AG04449 (cell line): ENCODE measurements at regions not wholly inside any gene's neighbourhood (a gene's known extent, or its start where the extent isn't known, plus 50 kb on each side); places are given as distances from the start of the nearest gene placed in this dataset.

ENCODE experiments used
- CTCF ChIA-PET: fragments of 350-600 bp; formaldehyde crosslinking; extraction: SDS; loops from one replicate; lab custom pipeline; 2021; ENCODE audit warnings: antibody characterized with exemption; lab: Yijun Ruan, JAX
- POLR2A ChIA-PET: fragments of 400-600, 350-600 bp; formaldehyde crosslinking; extraction: SDS; loops from one replicate; lab custom pipeline; 2020; ENCODE audit warnings: antibody characterized with exemption, inconsistent platforms; lab: Yijun Ruan, JAX
- DNase-seq: peaks from one replicate; pipeline ENCODE4 v3.0.0-alpha.2; 2010; ENCODE audit warnings: low read depth, low spot score
- H3K4me3 ChIP-seq: 2 replicates; pipeline ENCODE4 v1.5.1; 2011; ENCODE audit warnings: low read depth, mild to moderate bottlenecking, control low read depth, low read length
- CTCF ChIP-seq: IDR thresholded peaks from one replicate; pipeline ENCODE4 v1.5.1; 2011; ENCODE audit warnings: mild to moderate bottlenecking, moderate library complexity, low read length, control low read depth, inconsistent platforms; ENCODE audit not compliant: insufficient read depth; ENCODE audit errors: missing control alignments

- CTCF ChIA-PET, result no interaction called here
- POLR2A ChIA-PET, result no interaction called here
- H3K4me3 ChIP-seq, result no peak overlapping the region
- no peak for DNase-seq
- no peak for TF ChIP-seq CTCF
Measured at GRCh38 chrX:34227804-34228203, 95.7 kb upstream of the FAM47A start.

- no peak overlapping the region for H3K4me3 ChIP-seq
- CTCF ChIA-PET, result no interaction called here
- TF ChIP-seq CTCF, result no peak
- POLR2A ChIA-PET, result no interaction called here
- DNase-seq, result no peak
Measured at GRCh38 chrX:34223574-34223973, 91.5 kb upstream of the FAM47A start.

GRCh38 chrX:34218063-34218462, 85.9 kb upstream of the FAM47A start:
- DNase-seq, result no peak
- no peak overlapping the region for H3K4me3 ChIP-seq
- CTCF ChIA-PET, result no interaction called here
- POLR2A ChIA-PET, result no interaction called here
- TF ChIP-seq CTCF, result no peak

- POLR2A ChIA-PET, result no interaction called here
Measured at GRCh38 chrX:34197946-34198345, 65.8 kb upstream of the FAM47A start.

More at GRCh38 chrX:34197946-34198345, 65.8 kb upstream of the FAM47A start:
- no peak for TF ChIP-seq CTCF
- H3K4me3 ChIP-seq, result no peak overlapping the region
- CTCF ChIA-PET, result no interaction called here
- DNase-seq, result no peak
